ENCODE measurements at regions not wholly inside any gene's neighbourhood (a gene's known extent, or its start where the extent isn't known, plus 50 kb on each side); places are given as distances from the start of the nearest gene placed in this dataset.

DNA sequence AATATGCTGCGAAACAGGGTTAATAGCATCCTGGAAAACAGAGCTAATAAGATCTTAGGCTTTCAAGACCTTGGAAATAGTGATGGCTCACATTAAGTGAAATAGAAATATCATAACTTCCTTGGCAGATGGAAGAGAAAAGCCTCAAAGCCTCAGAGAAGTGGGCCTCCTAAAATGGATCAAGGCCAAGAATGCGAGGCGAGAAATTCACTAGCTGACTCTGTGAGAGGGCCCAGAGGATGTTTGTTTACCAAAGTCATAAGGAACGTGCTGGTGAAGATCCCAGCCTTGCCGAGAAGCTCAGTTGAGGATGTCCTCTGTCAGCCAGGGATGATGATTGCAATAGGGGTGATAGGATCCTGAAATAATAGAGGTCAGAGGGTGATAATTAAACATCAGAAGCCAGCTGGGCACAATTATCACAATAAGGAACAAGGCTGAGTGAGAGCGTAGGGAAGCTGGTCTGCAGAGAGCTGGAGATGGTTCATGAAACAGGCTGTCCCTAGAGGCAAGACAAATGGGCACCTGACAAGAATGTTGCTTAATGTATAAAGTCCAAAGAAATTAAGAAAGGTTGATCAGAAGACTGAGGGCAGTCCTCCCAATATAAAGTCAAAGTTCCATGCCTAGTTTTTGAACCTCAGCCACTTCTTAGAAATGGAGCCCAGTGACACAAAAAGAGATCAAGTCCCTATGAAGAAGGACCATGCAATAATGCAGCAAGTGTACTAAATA, 101.7 kb upstream of the COG2 start:
- FAIRE-seq = no peak
- ATAC-seq = no peak
- Histone ChIP-seq H3K27ac (no peak overlapping the region), H3K9me3 (0 out of 3 replicates have a peak, but pooled peaks cover 2% of the 10 kb centered on the region), H3K4me3 (no peak overlapping the region), H3K4me2 (no peak overlapping the region), H3K4me1 (no peaks in the 10 kb centered on the region)
- DNase-seq (ENCODE audit: low read depth in 1 of 2, low spot score in 1 of 2) = no peak
- CTCF ChIA-PET = no interaction called here
- POLR2A ChIA-PET = no interaction called here
- WGBS (ENCODE audit: missing lambda C conversion rate) = 22% methylated on average over 6 of the region's 6 CpGs
- TF ChIP-seq PHF8 (IDR thresholded peaks at IDR 0.05; ENCODE audit: borderline replicate concordance, low read depth) (no peak), ZFP36 (IDR thresholded peaks at IDR 0.05; ENCODE audit: borderline replicate concordance, partially characterized antibody) (no peak), FOSB (CRISPR knock-in tag; IDR thresholded peaks at IDR 0.05) (no peak), NFE2L2 (conservative IDR thresholded peaks at IDR 0.05; ENCODE audit: low read length) (no peak), SREBF2 (IDR thresholded peaks at IDR 0.05) (no peak), TFCP2L1 (CRISPR knock-in tag; IDR thresholded peaks at IDR 0.05) (no peak), BHLHE40 (IDR thresholded peaks at IDR 0.05; ENCODE audit: low read depth, low read length) (no peak), RNF2 (IDR thresholded peaks at IDR 0.05; ENCODE audit: borderline replicate concordance, low read depth) (no peak), EHMT2 (IDR thresholded peaks at IDR 0.05; ENCODE audit: low read depth) (no peak), KDM5A (IDR thresholded peaks at IDR 0.05) (no peak), ZNF302 (CRISPR knock-in tag; IDR thresholded peaks at IDR 0.05) (no peak), HOXB13 (CRISPR knock-in tag; IDR thresholded peaks at IDR 0.05; ENCODE audit: low read depth) (no peak), MYC (IDR thresholded peaks at IDR 0.05; ENCODE audit: borderline replicate concordance, low read length) (no peak), FOXS1 (CRISPR knock-in tag; IDR thresholded peaks at IDR 0.05) (no peak)
- TF ChIP-seq, protein P1, sequence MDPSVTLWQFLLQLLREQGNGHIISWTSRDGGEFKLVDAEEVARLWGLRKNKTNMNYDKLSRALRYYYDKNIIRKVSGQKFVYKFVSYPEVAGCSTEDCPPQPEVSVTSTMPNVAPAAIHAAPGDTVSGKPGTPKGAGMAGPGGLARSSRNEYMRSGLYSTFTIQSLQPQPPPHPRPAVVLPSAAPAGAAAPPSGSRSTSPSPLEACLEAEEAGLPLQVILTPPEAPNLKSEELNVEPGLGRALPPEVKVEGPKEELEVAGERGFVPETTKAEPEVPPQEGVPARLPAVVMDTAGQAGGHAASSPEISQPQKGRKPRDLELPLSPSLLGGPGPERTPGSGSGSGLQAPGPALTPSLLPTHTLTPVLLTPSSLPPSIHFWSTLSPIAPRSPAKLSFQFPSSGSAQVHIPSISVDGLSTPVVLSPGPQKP (IDR thresholded peaks at IDR 0.05; ENCODE audit: low read depth, low read length) = no peak
- TF ChIP-seq, protein P2, sequence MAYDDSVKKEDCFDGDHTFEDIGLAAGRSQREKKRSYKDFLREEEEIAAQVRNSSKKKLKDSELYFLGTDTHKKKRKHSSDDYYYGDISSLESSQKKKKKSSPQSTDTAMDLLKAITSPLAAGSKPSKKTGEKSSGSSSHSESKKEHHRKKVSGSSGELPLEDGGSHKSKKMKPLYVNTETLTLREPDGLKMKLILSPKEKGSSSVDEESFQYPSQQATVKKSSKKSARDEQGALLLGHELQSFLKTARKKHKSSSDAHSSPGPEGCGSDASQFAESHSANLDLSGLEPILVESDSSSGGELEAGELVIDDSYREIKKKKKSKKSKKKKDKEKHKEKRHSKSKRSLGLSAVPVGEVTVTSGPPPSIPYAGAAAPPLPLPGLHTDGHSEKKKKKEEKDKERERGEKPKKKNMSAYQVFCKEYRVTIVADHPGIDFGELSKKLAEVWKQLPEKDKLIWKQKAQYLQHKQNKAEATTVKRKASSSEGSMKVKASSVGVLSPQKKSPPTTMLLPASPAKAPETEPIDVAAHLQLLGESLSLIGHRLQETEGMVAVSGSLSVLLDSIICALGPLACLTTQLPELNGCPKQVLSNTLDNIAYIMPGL (CRISPR knock-in tag; IDR thresholded peaks at IDR 0.05; ENCODE audit: borderline replicate concordance) = no peak
- TF ChIP-seq, protein P3, sequence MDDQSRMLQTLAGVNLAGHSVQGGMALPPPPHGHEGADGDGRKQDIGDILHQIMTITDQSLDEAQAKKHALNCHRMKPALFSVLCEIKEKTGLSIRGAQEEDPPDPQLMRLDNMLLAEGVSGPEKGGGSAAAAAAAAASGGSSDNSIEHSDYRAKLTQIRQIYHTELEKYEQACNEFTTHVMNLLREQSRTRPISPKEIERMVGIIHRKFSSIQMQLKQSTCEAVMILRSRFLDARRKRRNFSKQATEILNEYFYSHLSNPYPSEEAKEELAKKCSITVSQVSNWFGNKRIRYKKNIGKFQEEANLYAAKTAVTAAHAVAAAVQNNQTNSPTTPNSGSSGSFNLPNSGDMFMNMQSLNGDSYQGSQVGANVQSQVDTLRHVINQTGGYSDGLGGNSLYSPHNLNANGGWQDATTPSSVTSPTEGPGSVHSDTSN (IDR thresholded peaks at IDR 0.05) = no peak
- TF ChIP-seq, protein P4, sequence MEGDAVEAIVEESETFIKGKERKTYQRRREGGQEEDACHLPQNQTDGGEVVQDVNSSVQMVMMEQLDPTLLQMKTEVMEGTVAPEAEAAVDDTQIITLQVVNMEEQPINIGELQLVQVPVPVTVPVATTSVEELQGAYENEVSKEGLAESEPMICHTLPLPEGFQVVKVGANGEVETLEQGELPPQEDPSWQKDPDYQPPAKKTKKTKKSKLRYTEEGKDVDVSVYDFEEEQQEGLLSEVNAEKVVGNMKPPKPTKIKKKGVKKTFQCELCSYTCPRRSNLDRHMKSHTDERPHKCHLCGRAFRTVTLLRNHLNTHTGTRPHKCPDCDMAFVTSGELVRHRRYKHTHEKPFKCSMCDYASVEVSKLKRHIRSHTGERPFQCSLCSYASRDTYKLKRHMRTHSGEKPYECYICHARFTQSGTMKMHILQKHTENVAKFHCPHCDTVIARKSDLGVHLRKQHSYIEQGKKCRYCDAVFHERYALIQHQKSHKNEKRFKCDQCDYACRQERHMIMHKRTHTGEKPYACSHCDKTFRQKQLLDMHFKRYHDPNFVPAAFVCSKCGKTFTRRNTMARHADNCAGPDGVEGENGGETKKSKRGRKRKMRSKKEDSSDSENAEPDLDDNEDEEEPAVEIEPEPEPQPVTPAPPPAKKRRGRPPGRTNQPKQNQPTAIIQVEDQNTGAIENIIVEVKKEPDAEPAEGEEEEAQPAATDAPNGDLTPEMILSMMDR (IDR thresholded peaks at IDR 0.05) = no peak

DNA sequence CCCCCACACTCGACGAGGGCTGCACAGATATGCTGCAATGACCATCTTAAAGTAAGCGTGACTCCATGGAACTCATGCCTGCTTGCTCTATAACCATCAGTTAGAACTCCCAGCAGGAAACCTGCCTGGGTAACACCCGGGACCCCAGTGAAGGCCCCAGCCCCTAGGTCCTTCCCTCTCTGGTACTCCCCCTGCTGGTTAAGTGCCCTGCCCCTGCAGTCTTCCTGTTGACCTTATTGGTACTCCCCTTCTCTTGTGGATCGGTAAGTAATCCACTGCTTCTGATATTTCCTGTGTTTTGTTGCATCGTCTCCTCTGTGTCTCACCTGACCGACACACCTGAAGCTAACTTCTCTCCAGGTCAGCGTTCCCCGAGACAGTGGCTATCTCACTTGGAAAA, 104.8 kb upstream of the COG2 start:
- Histone ChIP-seq H3K27ac (no peak overlapping the region), H3K4me1 (no peaks in the 10 kb centered on the region), H3K4me3 (no peak overlapping the region), H3K4me2 (no peak overlapping the region), H3K9me3 (peaks cover 20% of the 10 kb centered on the region)
- ChIA-PET POLR2A (no interaction called here), CTCF (interaction anchor here (1.6 kb wide), 1 partner anchor 12 kb away, joined by 4 read pairs; no protein-coding TSS in a partner anchor)
- no peak for TF ChIP-seq FOSL2 (IDR thresholded peaks at IDR 0.05)
- TF ChIP-seq FOSL2 (CRISPR knock-in tag; IDR thresholded peaks at IDR 0.05) = no peak
- TF ChIP-seq ZNF302 (CRISPR knock-in tag; IDR thresholded peaks at IDR 0.05) = no peak
- no peak for TF ChIP-seq PHF8 (IDR thresholded peaks at IDR 0.05; ENCODE audit: borderline replicate concordance, low read depth)
- no peak for TF ChIP-seq MYC (IDR thresholded peaks at IDR 0.05; ENCODE audit: borderline replicate concordance, low read length)
- TF ChIP-seq POLR2A (IDR thresholded peaks at IDR 0.05; ENCODE audit: low read length) = no peak
- no peak for TF ChIP-seq HEYL (CRISPR knock-in tag; IDR thresholded peaks at IDR 0.05)
- FAIRE-seq (no peak), ATAC-seq (peak in 1 of 2 experiments; percentile 30; a peak in 1 of 6 replicates), DNase-seq (ENCODE audit: low read depth in 1 of 2, low spot score in 1 of 2) (no peak)
- WGBS (ENCODE audit: missing lambda C conversion rate) = 22% methylated on average over 8 of the region's 9 CpGs
